SH-SY5Y (cell line): ENCODE measurements at regions not wholly inside any gene's neighbourhood (a gene's known extent, or its start where the extent isn't known, plus 50 kb on each side); places are given as distances from the start of the nearest gene placed in this dataset.

Experiments used
- GATA2 ChIP-seq: IDR thresholded peaks from 2 replicates; pipeline ENCODE4 v1.6.1; 2011; ENCODE audit warnings: mild to moderate bottlenecking, low read depth, low read length
- GATA3 ChIP-seq: IDR thresholded peaks from 2 replicates; pipeline ENCODE4 v1.6.1; 2011; ENCODE audit warnings: low read depth, mild to moderate bottlenecking, low read length, moderate library complexity

GRCh38 chr2:16570516-16570915, 95.1 kb downstream of the CYRIA start:
- TF ChIP-seq GATA2 (no peak), GATA3 (no peak)
